AG10803 (cell line): ENCODE measurements at regions not wholly inside any gene's neighbourhood (a gene's known extent, or its start where the extent isn't known, plus 50 kb on each side); places are given as distances from the start of the nearest gene placed in this dataset.

Experiments used
- DNase-seq: peaks from one replicate; pipeline ENCODE4 v3.0.0; 2010; ENCODE audit warnings: low read depth
- H3K4me3 ChIP-seq: 2 replicates; pipeline ENCODE4 v1.5.1; 2011; ENCODE audit warnings: mild to moderate bottlenecking, low read length, control low read depth
- TF ChIP-seq, protein P1 (sequence below): conservative IDR thresholded peaks from 2 replicates; pipeline ENCODE4 v1.5.1; 2011; ENCODE audit warnings: mild to moderate bottlenecking, low read length, control low read depth, inconsistent platforms

DNA sequence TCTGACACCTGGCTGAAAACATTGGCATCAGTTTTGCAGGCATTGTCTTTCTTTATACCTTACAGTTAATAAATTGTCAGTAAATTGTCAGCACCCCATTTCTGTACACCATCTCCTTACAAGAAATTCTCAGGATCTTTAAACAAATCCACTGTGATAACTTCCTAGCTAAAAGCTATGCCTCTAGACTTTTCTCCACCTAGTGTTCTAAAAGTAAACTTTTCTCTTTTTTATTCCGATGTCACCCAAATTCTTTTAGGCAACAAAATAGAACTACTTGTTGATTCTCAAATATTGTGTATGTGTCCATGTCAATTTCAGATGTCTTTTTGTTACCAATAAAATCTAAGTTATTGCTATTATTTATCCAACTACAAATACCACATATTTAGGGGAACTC lies 617.4 kb upstream of the NRXN1 start:
- TF ChIP-seq, protein P1, sequence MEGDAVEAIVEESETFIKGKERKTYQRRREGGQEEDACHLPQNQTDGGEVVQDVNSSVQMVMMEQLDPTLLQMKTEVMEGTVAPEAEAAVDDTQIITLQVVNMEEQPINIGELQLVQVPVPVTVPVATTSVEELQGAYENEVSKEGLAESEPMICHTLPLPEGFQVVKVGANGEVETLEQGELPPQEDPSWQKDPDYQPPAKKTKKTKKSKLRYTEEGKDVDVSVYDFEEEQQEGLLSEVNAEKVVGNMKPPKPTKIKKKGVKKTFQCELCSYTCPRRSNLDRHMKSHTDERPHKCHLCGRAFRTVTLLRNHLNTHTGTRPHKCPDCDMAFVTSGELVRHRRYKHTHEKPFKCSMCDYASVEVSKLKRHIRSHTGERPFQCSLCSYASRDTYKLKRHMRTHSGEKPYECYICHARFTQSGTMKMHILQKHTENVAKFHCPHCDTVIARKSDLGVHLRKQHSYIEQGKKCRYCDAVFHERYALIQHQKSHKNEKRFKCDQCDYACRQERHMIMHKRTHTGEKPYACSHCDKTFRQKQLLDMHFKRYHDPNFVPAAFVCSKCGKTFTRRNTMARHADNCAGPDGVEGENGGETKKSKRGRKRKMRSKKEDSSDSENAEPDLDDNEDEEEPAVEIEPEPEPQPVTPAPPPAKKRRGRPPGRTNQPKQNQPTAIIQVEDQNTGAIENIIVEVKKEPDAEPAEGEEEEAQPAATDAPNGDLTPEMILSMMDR = no peak
- no peak for DNase-seq
- H3K4me3 ChIP-seq = no peak overlapping the region

DNA sequence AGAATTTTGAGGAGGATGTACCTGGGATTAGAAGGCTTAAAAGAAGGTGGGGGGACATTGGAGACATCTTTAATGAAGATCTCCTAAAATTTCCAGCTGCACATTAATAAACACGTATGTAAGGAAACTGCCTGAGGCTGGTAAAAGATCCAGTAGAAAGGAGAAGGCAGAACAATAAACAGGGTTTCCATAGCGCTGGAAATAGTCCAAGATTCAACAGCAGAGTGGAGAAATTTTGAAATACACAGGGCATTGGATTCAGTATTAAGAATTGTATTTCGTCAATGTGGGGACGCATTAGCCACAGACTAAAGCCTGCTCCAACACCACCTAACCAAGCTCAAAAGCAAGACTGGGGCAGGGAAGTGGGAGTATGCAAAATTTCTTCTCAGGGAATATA lies 606.9 kb upstream of the NRXN1 start:
- TF ChIP-seq, protein P1 = no peak
- no peak for DNase-seq

DNA sequence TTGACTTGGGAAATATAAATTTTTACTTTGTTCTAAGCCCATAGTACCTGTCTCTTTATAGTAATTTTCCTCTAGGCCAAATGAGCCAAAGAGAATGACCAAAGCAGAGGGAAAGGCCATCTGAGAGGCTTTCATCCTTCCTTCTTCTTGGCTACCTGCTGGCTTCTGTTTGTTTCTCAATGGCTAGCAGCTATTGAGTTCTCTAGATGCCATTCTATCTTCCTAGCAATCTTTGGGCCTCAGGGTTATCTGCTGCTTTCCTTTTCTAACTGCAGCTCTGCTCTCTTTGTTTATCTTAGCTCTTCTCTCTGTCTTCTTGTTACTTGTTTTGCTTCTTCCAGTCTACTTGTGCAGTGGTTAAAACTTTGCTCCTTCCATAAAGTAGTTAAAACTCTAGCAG lies 601.1 kb upstream of the NRXN1 start:
- no peak for DNase-seq
- H3K4me3 ChIP-seq = no peak overlapping the region
- TF ChIP-seq, protein P1 = no peak

More for the DNA sequence above, 606.9 kb upstream of the NRXN1 start:
- no peak overlapping the region for H3K4me3 ChIP-seq

DNA sequence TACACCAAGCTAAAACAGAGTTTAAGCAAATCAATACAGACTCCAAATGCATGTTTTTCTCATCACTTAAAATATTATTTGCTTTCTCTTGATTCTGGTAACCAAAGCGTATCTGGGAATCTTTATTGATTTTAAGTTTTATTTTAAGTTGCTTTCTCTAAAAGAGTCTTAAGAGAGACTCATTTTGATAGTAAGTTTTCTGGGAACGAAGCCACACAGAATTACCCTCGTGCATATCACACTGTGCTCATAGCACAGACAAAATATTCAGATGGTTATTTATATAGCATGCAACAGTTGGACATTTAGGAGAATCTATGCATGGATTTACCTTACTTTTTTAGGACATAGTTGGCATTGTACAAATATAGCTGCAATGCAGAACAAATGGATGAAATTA lies 597.5 kb upstream of the NRXN1 start:
- TF ChIP-seq, protein P1 = no peak
- no peak for DNase-seq
- H3K4me3 ChIP-seq = no peak overlapping the region

DNA sequence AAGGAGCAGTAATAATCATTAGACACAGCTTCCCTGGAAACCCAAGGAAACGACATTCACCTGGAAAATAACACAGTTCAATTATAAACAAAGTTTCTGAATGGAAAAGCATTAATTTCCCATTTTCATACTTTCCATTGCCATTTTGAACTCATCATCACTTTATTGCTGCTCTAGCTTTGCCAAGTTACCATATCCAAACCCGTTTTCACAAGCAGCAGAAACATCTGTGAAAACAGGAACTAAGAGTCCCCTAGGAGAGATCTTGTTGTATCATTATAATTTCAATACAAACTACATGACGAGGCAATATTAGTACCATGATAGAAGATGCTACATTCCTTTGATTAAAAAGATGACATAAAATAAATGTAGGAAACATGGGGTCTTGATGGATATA lies 597.0 kb upstream of the NRXN1 start:
- no peak overlapping the region for H3K4me3 ChIP-seq
- TF ChIP-seq, protein P1 = no peak
- DNase-seq = no peak

DNA sequence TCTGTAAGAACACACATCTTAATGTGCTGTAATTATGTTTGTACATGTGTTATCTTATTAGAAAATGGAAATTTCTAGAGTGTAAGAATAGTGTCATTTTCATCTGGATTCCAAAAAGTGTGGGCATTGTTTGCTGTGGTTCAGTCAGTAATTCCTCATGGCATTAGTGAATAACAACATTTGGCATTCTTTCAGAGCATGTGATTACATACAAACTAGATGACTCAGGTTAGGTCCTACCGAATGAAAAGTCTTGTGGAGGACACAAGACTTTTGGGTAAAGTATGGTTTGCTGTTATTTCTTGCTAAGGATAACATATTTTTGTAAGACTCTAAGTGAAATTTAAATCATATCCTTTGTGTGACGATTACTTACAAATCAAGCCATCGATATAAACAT lies 593.1 kb upstream of the NRXN1 start:
- H3K4me3 ChIP-seq = no peak overlapping the region
- TF ChIP-seq, protein P1 = no peak
- DNase-seq = peak; percentile 6

DNA sequence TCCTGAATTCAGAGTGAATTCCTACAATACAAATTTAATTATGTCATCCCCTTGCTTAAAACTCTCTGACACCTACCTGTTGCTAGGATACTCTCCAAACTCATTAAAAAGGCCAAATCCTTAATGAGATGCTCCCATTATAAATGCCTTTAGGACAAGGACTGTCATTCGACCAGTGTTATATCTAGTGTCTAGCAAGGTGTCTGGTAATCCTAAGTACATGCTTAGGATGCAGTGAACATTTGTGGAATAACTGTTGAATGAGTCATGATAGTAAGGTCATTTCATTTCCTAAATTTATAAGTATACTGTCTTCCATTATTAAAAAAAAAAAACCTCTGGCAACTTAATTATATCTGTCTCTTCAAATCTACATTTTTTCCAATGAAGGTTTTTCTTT lies 588.9 kb upstream of the NRXN1 start:
- H3K4me3 ChIP-seq = no peak overlapping the region
- TF ChIP-seq, protein P1 = no peak
- no peak for DNase-seq
